RWPE1 (cell line): ENCODE measurements at regions not wholly inside any gene's neighbourhood (a gene's known extent, or its start where the extent isn't known, plus 50 kb on each side); places are given as distances from the start of the nearest gene placed in this dataset.

Experiments
- CTCF ChIA-PET: fragments of 350-600 bp; sonication (Branson Sonifier 250); formaldehyde crosslinking; extraction: SDS; loops from one replicate; lab custom pipeline; 2021; lab: Yijun Ruan, JAX
- POLR2A ChIA-PET: fragments of 400-600 bp; formaldehyde crosslinking; extraction: SDS; loops from one replicate; lab custom pipeline; 2020; ENCODE audit warnings: antibody characterized with exemption; ENCODE audit not compliant: low non-redundant PET; lab: Yijun Ruan, JAX
- DNase-seq: peaks from one replicate; pipeline ENCODE4 v3.0.0; 2012; ENCODE audit warnings: low spot score
- H3K27ac ChIP-seq: fragments of 450-650 bp; 2 replicates; pipeline ENCODE4 v1.5.1; 2017
- TF ChIP-seq, protein P1 (sequence below): fragments of 450-650 bp; conservative IDR thresholded peaks from 2 replicates; pipeline ENCODE4 v1.5.1; 2017; ENCODE audit warnings: low read depth, mild to moderate bottlenecking

DNA sequence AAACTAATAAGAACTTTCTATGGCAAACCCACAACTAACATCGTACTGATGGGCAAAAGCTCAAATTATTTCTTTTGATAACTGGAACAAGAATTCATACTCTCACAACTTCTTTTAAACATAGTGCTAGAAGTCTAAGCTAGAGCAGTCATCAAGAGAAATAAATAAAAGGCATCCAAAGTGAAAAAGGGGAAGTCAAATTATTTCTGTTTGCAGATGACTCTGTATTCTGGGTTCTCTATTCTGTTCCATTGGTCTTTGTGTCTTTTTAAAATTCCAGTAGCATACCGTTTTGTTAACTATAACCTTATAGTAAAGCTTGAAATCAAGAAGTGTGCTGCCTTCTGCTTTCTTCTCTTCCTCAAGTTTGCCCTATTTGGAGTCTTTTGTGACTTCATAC lies 1215.9 kb downstream of the UQCRFS1 start:
- POLR2A ChIA-PET, result no interaction called here
- DNase-seq, result no peak
- CTCF ChIA-PET, result no interaction called here
- TF ChIP-seq, protein P1, sequence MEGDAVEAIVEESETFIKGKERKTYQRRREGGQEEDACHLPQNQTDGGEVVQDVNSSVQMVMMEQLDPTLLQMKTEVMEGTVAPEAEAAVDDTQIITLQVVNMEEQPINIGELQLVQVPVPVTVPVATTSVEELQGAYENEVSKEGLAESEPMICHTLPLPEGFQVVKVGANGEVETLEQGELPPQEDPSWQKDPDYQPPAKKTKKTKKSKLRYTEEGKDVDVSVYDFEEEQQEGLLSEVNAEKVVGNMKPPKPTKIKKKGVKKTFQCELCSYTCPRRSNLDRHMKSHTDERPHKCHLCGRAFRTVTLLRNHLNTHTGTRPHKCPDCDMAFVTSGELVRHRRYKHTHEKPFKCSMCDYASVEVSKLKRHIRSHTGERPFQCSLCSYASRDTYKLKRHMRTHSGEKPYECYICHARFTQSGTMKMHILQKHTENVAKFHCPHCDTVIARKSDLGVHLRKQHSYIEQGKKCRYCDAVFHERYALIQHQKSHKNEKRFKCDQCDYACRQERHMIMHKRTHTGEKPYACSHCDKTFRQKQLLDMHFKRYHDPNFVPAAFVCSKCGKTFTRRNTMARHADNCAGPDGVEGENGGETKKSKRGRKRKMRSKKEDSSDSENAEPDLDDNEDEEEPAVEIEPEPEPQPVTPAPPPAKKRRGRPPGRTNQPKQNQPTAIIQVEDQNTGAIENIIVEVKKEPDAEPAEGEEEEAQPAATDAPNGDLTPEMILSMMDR, result no peak
- no peak overlapping the region for H3K27ac ChIP-seq

DNA sequence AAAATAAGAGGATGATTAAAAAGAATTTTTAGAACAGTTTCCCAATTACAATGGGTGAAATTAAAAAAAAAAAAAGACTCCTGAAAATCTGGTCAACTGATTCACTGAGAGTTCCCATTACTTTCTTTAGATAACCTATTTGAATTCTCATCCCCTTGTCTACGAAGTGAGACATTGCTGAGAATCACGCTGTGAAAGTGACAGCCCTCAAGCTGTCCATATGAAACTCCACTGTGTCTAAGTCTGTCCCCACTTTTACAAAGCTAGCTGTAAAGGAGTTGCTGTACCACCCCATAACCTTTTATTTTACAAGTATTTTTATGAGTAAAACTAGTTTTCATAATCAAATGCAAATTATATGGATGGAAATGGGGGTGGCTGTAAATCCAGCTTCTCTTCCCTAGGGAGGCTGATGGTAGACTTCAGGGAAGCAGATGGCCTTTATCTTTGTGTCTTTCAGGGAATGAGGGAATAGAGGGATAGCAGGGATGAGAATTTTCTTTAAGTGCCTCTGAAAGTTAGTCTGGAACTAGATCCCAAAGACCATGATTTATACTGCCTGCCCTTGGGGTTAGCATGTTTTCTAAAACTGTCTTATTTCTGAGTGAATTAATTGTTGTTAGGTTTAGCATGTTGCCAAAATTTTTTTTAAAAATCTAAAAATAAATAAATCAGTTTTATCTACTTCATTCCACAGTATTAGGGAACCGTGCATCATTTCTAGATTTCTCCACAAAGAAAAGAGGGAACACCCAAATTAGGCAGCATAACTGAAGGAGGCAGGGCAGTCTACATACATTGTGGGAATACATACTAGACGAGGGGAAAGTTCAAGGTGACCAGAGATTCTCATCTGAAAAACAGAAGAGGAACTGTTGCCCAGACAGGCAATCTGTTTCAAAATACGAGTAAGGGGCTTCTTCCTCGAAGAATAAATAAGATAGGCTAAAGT lies 1219.1 kb downstream of the UQCRFS1 start:
- no peak for DNase-seq
- ChIA-PET POLR2A (no interaction called here), CTCF (no interaction called here)
- TF ChIP-seq, protein P1, result no peak
- no peak overlapping the region for H3K27ac ChIP-seq

DNA sequence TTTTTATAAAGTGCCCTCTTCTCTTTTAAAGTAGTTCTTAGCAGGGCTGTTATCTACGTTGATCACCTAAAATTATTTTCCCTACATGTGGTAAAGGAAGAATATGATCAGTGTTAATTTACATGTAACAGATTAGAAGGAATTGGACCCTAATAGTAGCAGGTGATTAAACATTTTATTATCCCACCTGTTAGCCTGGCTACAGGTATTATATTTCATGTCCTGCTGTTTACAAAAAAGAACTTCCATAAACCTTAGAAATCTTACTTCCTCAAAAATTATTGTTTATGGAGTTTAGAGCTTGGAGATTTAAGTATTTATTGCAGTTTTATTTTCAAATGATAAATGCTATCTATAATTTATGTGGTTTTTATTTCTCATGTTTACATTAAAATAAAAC lies 1226.7 kb downstream of the UQCRFS1 start:
- CTCF ChIA-PET, result no interaction called here
- no peak for DNase-seq
- POLR2A ChIA-PET, result no interaction called here
- TF ChIP-seq, protein P1, result no peak
- no peak overlapping the region for H3K27ac ChIP-seq

DNA sequence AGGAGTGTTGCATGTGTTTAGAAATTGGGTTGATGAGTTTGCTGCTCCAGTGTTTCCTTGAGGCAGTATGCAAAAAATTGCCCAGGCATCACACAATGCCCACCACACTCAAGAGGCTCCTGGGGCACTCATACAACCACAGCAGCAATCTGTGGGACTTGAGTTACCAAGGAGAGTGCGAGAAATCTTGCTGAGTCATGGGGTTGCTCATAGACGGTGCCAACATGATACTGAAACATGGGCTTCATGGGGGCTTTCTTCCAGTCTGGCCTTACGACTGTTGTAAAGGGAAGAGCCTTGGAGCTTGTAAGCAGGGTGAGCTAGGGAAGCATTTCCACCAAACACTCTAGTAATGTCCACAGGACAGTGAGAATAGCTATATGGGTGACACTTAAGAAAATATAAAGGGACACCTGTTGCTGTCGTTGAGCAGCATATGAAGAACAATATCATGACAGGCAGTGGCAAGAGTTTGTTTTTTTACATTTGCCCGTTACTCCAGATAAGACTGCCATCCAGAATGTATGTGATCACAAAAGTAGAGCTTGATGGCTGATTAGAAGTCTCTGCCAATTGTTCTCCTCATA lies 1237.4 kb downstream of the UQCRFS1 start:
- TF ChIP-seq, protein P1, result no peak
- H3K27ac ChIP-seq, result no peak overlapping the region
- ChIA-PET CTCF (no interaction called here), POLR2A (no interaction called here)
- DNase-seq, result no peak

DNA sequence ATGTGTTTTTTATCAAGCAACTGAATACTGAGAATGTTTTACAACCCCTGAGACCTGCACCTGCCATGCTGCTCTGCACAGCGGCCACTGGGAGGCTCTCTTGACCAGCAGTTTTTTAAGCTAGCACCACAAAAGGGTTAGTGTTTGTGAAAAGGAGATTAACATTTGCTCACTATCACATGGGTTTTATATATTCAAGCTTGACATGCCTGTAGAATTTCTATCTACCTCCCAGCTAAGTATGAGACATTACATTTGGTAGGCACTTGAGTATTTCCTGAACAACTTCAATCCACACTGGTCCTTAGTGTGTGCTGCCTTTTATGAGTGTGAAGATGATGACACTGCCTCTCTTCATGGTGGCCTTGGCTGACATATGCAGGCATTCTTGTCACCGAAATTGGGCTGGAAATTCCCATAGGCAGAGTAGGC lies 1238.9 kb downstream of the UQCRFS1 start:
- POLR2A ChIA-PET, result no interaction called here

More for the DNA sequence above, 1238.9 kb downstream of the UQCRFS1 start:
- H3K27ac ChIP-seq, result no peak overlapping the region
- no peak for DNase-seq
- CTCF ChIA-PET, result interaction anchor here (0.6 to 1.5 kb wide), 4 partner anchors 8 to 782 kb away, joined by 3 to 13 read pairs (median 4); no protein-coding TSS in a partner anchor
- TF ChIP-seq, protein P1, result no peak; the same call in 1 of the 2 replicates
